ENCODE measurements at regions not wholly inside any gene's neighbourhood (a gene's known extent, or its start where the extent isn't known, plus 50 kb on each side); places are given as distances from the start of the nearest gene placed in this dataset.

- H3K4me1 ChIP-seq (ENCODE audit: control insufficient read depth in 5 of 5, insufficient read depth in 5 of 5, low read length in 5 of 5), result peaks cover 0 to 39% (median 10%) of the 10 kb centered on the region in 5 donors
- no peak for DNase-seq
- WGBS, 2 donors, result 83 to 84% methylated on average over 7 of the region's 7 CpGs
- ATAC-seq (ENCODE audit: insufficient read depth, low FRiP score), result no peak
- TF ChIP-seq CTCF (IDR thresholded peaks at IDR 0.05; ENCODE audit: control extremely low read depth, extremely low read depth), result no peak
- no peak overlapping the region for H3K4me3 ChIP-seq
- no peaks in the 10 kb centered on the region for H3K27me3 ChIP-seq (ENCODE audit: control insufficient read depth in 3 of 3, insufficient read depth in 3 of 3, low read length in 2 of 3)
- no peak overlapping the region for H3K27ac ChIP-seq (ENCODE audit: low read depth in 1 of 2, low read length in 1 of 2)
- no peaks in the 10 kb centered on the region for H3K9me3 ChIP-seq (ENCODE audit: control insufficient read depth in 4 of 4, insufficient read depth in 3 of 4, low read length in 3 of 4)
- no peaks in the 10 kb centered on the region for H3K36me3 ChIP-seq (ENCODE audit: control insufficient read depth in 4 of 4, insufficient read depth in 4 of 4, low read length in 4 of 4)
- no peak overlapping the region for H3K9ac ChIP-seq (ENCODE audit: insufficient read depth in 1 of 2, low read length in 2 of 2)
These were observed 88.0 kb downstream of the FEM1C start for GRCh38 chr5:115456539-115457040.

DNA sequence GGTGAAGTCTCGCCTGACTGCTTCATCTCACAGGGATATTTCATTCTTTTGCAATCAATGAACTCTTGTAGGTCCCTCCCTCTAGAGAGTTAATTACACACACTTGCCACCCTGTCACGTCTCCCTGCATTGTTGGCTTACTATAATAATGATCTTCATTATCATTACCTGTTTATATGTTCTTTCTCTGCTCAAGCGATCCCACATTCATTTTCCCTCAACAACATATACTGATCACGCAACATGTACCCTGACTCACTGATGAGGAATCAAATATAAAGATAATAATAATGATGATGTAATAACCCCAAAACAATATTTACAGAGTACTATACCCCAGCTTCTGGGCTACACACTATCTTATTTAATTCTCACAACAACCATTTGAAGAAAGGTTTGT, 88.5 kb downstream of the FEM1C start:
- ATAC-seq (ENCODE audit: insufficient read depth, low FRiP score) (no peak), DNase-seq (no peak)
- Histone ChIP-seq H3K27ac (ENCODE audit: low read depth in 1 of 2, low read length in 1 of 2) (peak overlapping the region in 1 of 2 donors; percentile 26), H3K4me1 (ENCODE audit: control insufficient read depth in 5 of 5, insufficient read depth in 5 of 5, low read length in 5 of 5) (peaks cover 0 to 33% (median 12%) of the 10 kb centered on the region in 5 donors), H3K4me3 (no peak overlapping the region), H3K27me3 (ENCODE audit: control insufficient read depth in 3 of 3, insufficient read depth in 3 of 3, low read length in 2 of 3) (no peaks in the 10 kb centered on the region), H3K36me3 (ENCODE audit: control insufficient read depth in 4 of 4, insufficient read depth in 4 of 4, low read length in 4 of 4) (no peaks in the 10 kb centered on the region), H3K9ac (ENCODE audit: insufficient read depth in 1 of 2, low read length in 2 of 2) (no peak overlapping the region), H3K9me3 (ENCODE audit: control insufficient read depth in 4 of 4, insufficient read depth in 3 of 4, low read length in 3 of 4) (no peaks in the 10 kb centered on the region)
- no peak for TF ChIP-seq CTCF (IDR thresholded peaks at IDR 0.05; ENCODE audit: control extremely low read depth, extremely low read depth)
- 80 to 83% methylated on average over 4 of the region's 4 CpGs for WGBS, 2 donors

- no peak overlapping the region for H3K4me3 ChIP-seq
- no peaks in the 10 kb centered on the region for H3K36me3 ChIP-seq (ENCODE audit: control insufficient read depth in 4 of 4, insufficient read depth in 4 of 4, low read length in 4 of 4)
- H3K4me1 ChIP-seq (ENCODE audit: control insufficient read depth in 5 of 5, insufficient read depth in 5 of 5, low read length in 5 of 5), result peaks cover 0 to 30% (median 12%) of the 10 kb centered on the region in 5 donors
- ATAC-seq (ENCODE audit: insufficient read depth, low FRiP score), result peak; percentile 49
- H3K9ac ChIP-seq (ENCODE audit: insufficient read depth in 1 of 2, low read length in 2 of 2), result no peak overlapping the region
- no peak for TF ChIP-seq CTCF (IDR thresholded peaks at IDR 0.05; ENCODE audit: control extremely low read depth, extremely low read depth)
- H3K27ac ChIP-seq (ENCODE audit: low read depth in 1 of 2, low read length in 1 of 2), result peak overlapping the region in 1 of 2 donors; percentile 26
- WGBS, 2 donors, result 77 to 81% methylated on average over 6 of the region's 6 CpGs
- no peaks in the 10 kb centered on the region for H3K9me3 ChIP-seq (ENCODE audit: control insufficient read depth in 4 of 4, insufficient read depth in 3 of 4, low read length in 3 of 4)
- no peaks in the 10 kb centered on the region for H3K27me3 ChIP-seq (ENCODE audit: control insufficient read depth in 3 of 3, insufficient read depth in 3 of 3, low read length in 2 of 3)
- no peak for DNase-seq
These were observed 89.3 kb downstream of the FEM1C start for GRCh38 chr5:115455301-115455707.
